BLaER1 (cell line): ENCODE measurements at regions not wholly inside any gene's neighbourhood (a gene's known extent, or its start where the extent isn't known, plus 50 kb on each side); places are given as distances from the start of the nearest gene placed in this dataset.

ENCODE experiments used
- H3K27ac ChIP-seq: shearing (Covaris generic); formaldehyde crosslinking; 2 replicates; pipeline ENCODE4 v1.8.1; 2022
- H3K27me3 ChIP-seq: shearing (Covaris generic); formaldehyde crosslinking; 2 replicates; pipeline ENCODE4 v1.8.1; 2022
- H3K36me3 ChIP-seq: shearing (Covaris generic); formaldehyde crosslinking; 2 replicates; pipeline ENCODE4 v1.8.1; 2022
- H3K4me1 ChIP-seq: shearing (Covaris generic); formaldehyde crosslinking; 2 replicates; pipeline ENCODE4 v1.8.1; 2022
- H3K4me2 ChIP-seq: shearing (Covaris generic); formaldehyde crosslinking; 2 replicates; pipeline ENCODE4 v1.8.1; 2022
- H3K4me3 ChIP-seq: shearing (Covaris generic); formaldehyde crosslinking; 2 replicates; pipeline ENCODE4 v1.8.1; 2022
- H3K9ac ChIP-seq: shearing (Covaris generic); formaldehyde crosslinking; 2 replicates; pipeline ENCODE4 v1.8.1; 2022
- H3K9me3 ChIP-seq: shearing (Covaris generic); formaldehyde crosslinking; 2 replicates; pipeline ENCODE4 v1.8.1; 2022
- H4K20me1 ChIP-seq: shearing (Covaris generic); formaldehyde crosslinking; 2 replicates; pipeline ENCODE4 v1.8.1; 2022
- Cebpa-rat ChIP-seq: shearing (Covaris generic); IDR thresholded peaks from 2 replicates; pipeline ENCODE4 v1.8.1; 2022

DNA sequence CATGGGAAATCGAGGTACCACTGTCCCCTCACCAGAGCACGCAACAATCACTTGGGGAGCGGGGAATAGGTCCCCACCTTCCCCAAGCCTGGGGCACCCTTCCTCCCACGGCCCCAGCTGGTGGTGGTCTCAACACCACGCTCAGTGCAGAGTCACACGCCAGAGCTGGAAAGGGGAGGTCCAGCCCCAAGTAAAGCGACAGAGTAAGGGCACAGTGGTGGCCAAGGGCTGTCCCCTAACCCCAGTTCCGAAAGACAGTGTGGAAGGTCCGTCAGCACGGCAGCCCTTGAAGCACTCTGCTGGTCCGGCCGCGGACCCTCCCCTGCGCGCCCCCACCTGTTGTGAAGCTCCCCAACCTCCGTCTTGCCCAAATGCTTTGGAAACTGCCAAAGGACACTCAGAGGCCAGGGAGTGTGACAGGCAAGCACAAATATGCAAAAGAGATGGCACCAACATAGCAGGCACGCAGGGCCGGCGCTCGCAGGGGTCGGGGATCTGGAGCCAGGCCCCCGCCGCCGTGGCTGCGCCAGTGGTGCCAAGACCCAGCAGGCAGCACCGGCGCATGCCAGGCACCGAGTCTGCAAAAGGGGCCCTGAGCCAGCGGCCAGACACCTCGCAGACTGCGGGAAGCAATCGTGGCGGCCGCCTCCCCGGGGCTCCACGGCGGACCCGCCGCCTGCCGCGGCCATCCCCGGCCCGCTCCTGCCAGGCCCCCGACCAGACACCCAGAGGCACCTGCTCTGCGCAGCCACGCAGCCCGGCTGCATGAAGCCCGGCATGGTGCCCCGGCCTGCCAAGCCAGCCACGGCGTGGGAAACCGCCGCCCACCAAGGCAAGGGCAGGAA, 51.6 kb upstream of the SRRM3 start:
- Histone ChIP-seq H3K9ac (no peak overlapping the region), H3K9me3 (no peaks in the 10 kb centered on the region)

More for the DNA sequence above, 51.6 kb upstream of the SRRM3 start:
- no peak for TF ChIP-seq Cebpa-rat
- H4K20me1 ChIP-seq: no peaks in the 10 kb centered on the region
- H3K4me1 ChIP-seq: peaks cover 3% of the 10 kb centered on the region
- no peak overlapping the region for H3K27ac ChIP-seq
- H3K4me2 ChIP-seq: no peak overlapping the region
- no peak overlapping the region for H3K4me3 ChIP-seq
- no peaks in the 10 kb centered on the region for H3K27me3 ChIP-seq
- H3K36me3 ChIP-seq: no peaks in the 10 kb centered on the region
